ACC112 (cell line): ENCODE measurements at regions not wholly inside any gene's neighbourhood (a gene's known extent, or its start where the extent isn't known, plus 50 kb on each side); places are given as distances from the start of the nearest gene placed in this dataset.
"Not testable (repeated sequence)": the region's sequence is repeated elsewhere in the genome, so short reads cannot be mapped to it uniquely, and the experiment has no call there.

Experiments
- H2AFZ ChIP-seq: fragments of 200-600 bp; sonication (generic); one replicate; pipeline ENCODE4 v1.6.0; 2017; ENCODE audit warnings: antibody characterized with exemption, low read length; ENCODE audit not compliant: unreplicated experiment
- H3K27ac ChIP-seq: fragments of 200-600 bp; sonication (generic); 2 replicates; pipeline ENCODE4 v1.5.1; 2014; ENCODE audit warnings: low read depth, mild to moderate bottlenecking, antibody characterized with exemption, low read length, moderate library complexity
- H3K27me3 ChIP-seq: fragments of 200-600 bp; sonication (generic); 2 replicates; pipeline ENCODE4 v1.6.1; 2014; ENCODE audit warnings: mild to moderate bottlenecking, antibody characterized with exemption, low read length, moderate library complexity, mixed read lengths; ENCODE audit not compliant: insufficient read depth
- H3K36me3 ChIP-seq: fragments of 200-600 bp; sonication (generic); 2 replicates; pipeline ENCODE4 v1.6.1; 2016; ENCODE audit warnings: mild to moderate bottlenecking, antibody characterized with exemption, low read length, moderate library complexity, mixed read lengths; ENCODE audit not compliant: insufficient read depth
- H3K4me1 ChIP-seq: fragments of 200-600 bp; sonication (generic); one replicate; pipeline ENCODE4 v1.6.1; 2016; ENCODE audit warnings: low read length, mixed read lengths; ENCODE audit not compliant: insufficient read depth, unreplicated experiment, control insufficient read depth
- H3K4me3 ChIP-seq: fragments of 200-600 bp; sonication (generic); 2 replicates; pipeline ENCODE4 v1.5.1; 2014; ENCODE audit warnings: mild to moderate bottlenecking, low read depth, low read length
- H3K79me2 ChIP-seq: fragments of 200-600 bp; sonication (generic); one replicate; pipeline ENCODE4 v1.6.0; 2016; ENCODE audit warnings: low read length; ENCODE audit not compliant: control insufficient read depth, unreplicated experiment, insufficient read depth

GRCh38 chrX:40530509-40530908, 50.3 kb upstream of the ATP6AP2 start:
- no peaks in the 10 kb centered on the region for H3K4me1 ChIP-seq
- no peak overlapping the region for H3K27ac ChIP-seq
- no peaks in the 10 kb centered on the region for H3K79me2 ChIP-seq
- no peaks in the 10 kb centered on the region; the same call in 1 of the 2 replicates for H3K27me3 ChIP-seq
- no peaks in the 10 kb centered on the region for H3K36me3 ChIP-seq
- no peak overlapping the region for H2AFZ ChIP-seq
- no peak overlapping the region for H3K4me3 ChIP-seq

GRCh38 chrX:40527543-40527942, 53.2 kb upstream of the ATP6AP2 start:
- Histone ChIP-seq H2AFZ (no peak overlapping the region), H3K27ac (no peak overlapping the region), H3K79me2 (no peaks in the 10 kb centered on the region), H3K4me3 (no peak overlapping the region), H3K36me3 (no peaks in the 10 kb centered on the region), H3K27me3 (no peaks in the 10 kb centered on the region; the same call in 1 of the 2 replicates), H3K4me1 (no peaks in the 10 kb centered on the region)

GRCh38 chrX:40526412-40526811, 54.4 kb upstream of the ATP6AP2 start:
- Histone ChIP-seq H3K27ac (no peak overlapping the region), H2AFZ (no peak overlapping the region), H3K79me2 (no peaks in the 10 kb centered on the region), H3K27me3 (no peaks in the 10 kb centered on the region; the same call in 1 of the 2 replicates), H3K36me3 (no peaks in the 10 kb centered on the region), H3K4me3 (no peak overlapping the region), H3K4me1 (no peaks in the 10 kb centered on the region)

- not testable (repeated sequence) for H3K27ac ChIP-seq, H2AFZ ChIP-seq, H3K4me3 ChIP-seq, H3K4me1 ChIP-seq, H3K36me3 ChIP-seq, H3K79me2 ChIP-seq, H3K27me3 ChIP-seq
Observed at GRCh38 chrX:40525901-40526300, 54.9 kb upstream of the ATP6AP2 start.

GRCh38 chrX:40524423-40524822, 56.3 kb upstream of the ATP6AP2 start:
- Histone ChIP-seq H3K79me2 (no peaks in the 10 kb centered on the region), H3K4me1 (no peaks in the 10 kb centered on the region), H3K27ac (no peak overlapping the region), H2AFZ (no peak overlapping the region), H3K4me3 (no peak overlapping the region), H3K27me3 (no peaks in the 10 kb centered on the region), H3K36me3 (no peaks in the 10 kb centered on the region)

- Histone ChIP-seq H2AFZ (no peak overlapping the region), H3K27ac (no peak overlapping the region), H3K27me3 (no peaks in the 10 kb centered on the region), H3K36me3 (no peaks in the 10 kb centered on the region), H3K79me2 (no peaks in the 10 kb centered on the region), H3K4me3 (no peak overlapping the region), H3K4me1 (no peaks in the 10 kb centered on the region)
Observed at GRCh38 chrX:40523852-40524251, 56.9 kb upstream of the ATP6AP2 start.

GRCh38 chrX:40521868-40522450, 58.8 kb upstream of the ATP6AP2 start:
- H3K36me3 ChIP-seq = no peaks in the 10 kb centered on the region
- no peak overlapping the region for H2AFZ ChIP-seq
- H3K27me3 ChIP-seq = no peaks in the 10 kb centered on the region
- H3K4me1 ChIP-seq = no peaks in the 10 kb centered on the region
- no peaks in the 10 kb centered on the region for H3K79me2 ChIP-seq
- no peak overlapping the region for H3K27ac ChIP-seq
- H3K4me3 ChIP-seq = no peak overlapping the region

- Histone ChIP-seq H3K36me3 (no peaks in the 10 kb centered on the region), H3K4me1 (no peaks in the 10 kb centered on the region), H3K79me2 (no peaks in the 10 kb centered on the region), H3K27ac (no peak overlapping the region), H3K4me3 (no peak overlapping the region), H2AFZ (no peak overlapping the region), H3K27me3 (no peaks in the 10 kb centered on the region)
Observed at GRCh38 chrX:40514376-40514775, 66.4 kb upstream of the ATP6AP2 start.

GRCh38 chrX:40513835-40514234, 66.9 kb upstream of the ATP6AP2 start:
- H3K36me3 ChIP-seq = no peaks in the 10 kb centered on the region
- no peak overlapping the region for H3K4me3 ChIP-seq
- H3K4me1 ChIP-seq = no peaks in the 10 kb centered on the region

GRCh38 chrX:40513012-40513411, 67.8 kb upstream of the ATP6AP2 start:
- no peaks in the 10 kb centered on the region for H3K4me1 ChIP-seq
- H3K36me3 ChIP-seq = no peaks in the 10 kb centered on the region
- H3K27ac ChIP-seq = no peak overlapping the region
- no peak overlapping the region for H2AFZ ChIP-seq
- H3K4me3 ChIP-seq = no peak overlapping the region
- no peaks in the 10 kb centered on the region for H3K79me2 ChIP-seq
- no peaks in the 10 kb centered on the region for H3K27me3 ChIP-seq

More at GRCh38 chrX:40513835-40514234, 66.9 kb upstream of the ATP6AP2 start:
- Histone ChIP-seq H3K27ac (no peak overlapping the region), H2AFZ (no peak overlapping the region), H3K27me3 (no peaks in the 10 kb centered on the region), H3K79me2 (no peaks in the 10 kb centered on the region)

GRCh38 chrX:40511258-40511657, 69.5 kb upstream of the ATP6AP2 start:
- Histone ChIP-seq H3K27me3 (no peaks in the 10 kb centered on the region), H3K27ac (no peak overlapping the region), H3K79me2 (no peaks in the 10 kb centered on the region), H3K4me1 (no peaks in the 10 kb centered on the region), H2AFZ (no peak overlapping the region), H3K4me3 (no peak overlapping the region), H3K36me3 (no peaks in the 10 kb centered on the region)
